GM23338 (cell line): ENCODE measurements at regions not wholly inside any gene's neighbourhood (a gene's known extent, or its start where the extent isn't known, plus 50 kb on each side); places are given as distances from the start of the nearest gene placed in this dataset.

Source experiments
- ATAC-seq: fragments of 200-7000 bp; cut with Tn5 transposase; 3 replicates; pipeline ENCODE4 v1.9.1; 2020
- DNase-seq: peaks from one replicate; pipeline ENCODE4 v3.0.0-alpha.2; 2015; ENCODE audit warnings: low spot score
- H2AFZ ChIP-seq: fragments of 200-600 bp; sonication (generic); 2 replicates; pipeline ENCODE4 v1.8.0; 2016; ENCODE audit warnings: antibody characterized with exemption, mild to moderate bottlenecking, moderate library complexity
- H3F3A ChIP-seq: fragments of 200-600 bp; sonication (generic); replicated peaks from 2 replicates; pipeline ENCODE4 v1.8.0; 2017; ENCODE audit warnings: antibody characterized with exemption, mixed run types, low read depth
- H3K27ac ChIP-seq: fragments of 200-600 bp; sonication (generic); 2 replicates; pipeline ENCODE4 v1.6.1; 2016; ENCODE audit warnings: low read depth
- H3K27me3 ChIP-seq: fragments of 200-600 bp; sonication (generic); 2 replicates; pipeline ENCODE4 v1.8.0; 2016; ENCODE audit warnings: mild to moderate bottlenecking, mixed run types, moderate library complexity; ENCODE audit not compliant: insufficient read depth
- H3K36me3 ChIP-seq: fragments of 200-600 bp; sonication (generic); 2 replicates; pipeline ENCODE4 v1.8.0; 2016; ENCODE audit warnings: mild to moderate bottlenecking; ENCODE audit not compliant: insufficient read depth
- H3K4me1 ChIP-seq: fragments of 200-600 bp; sonication (generic); 2 replicates; pipeline ENCODE4 v1.8.0; 2016; ENCODE audit warnings: mild to moderate bottlenecking, moderate library complexity; ENCODE audit not compliant: insufficient read depth
- H3K4me2 ChIP-seq: fragments of 200-600 bp; sonication (generic); 2 replicates; pipeline ENCODE4 v1.7.1; 2017; ENCODE audit warnings: mixed run types
- H3K4me3 ChIP-seq: fragments of 200-600 bp; sonication (generic); 2 replicates; pipeline ENCODE4 v1.6.1; 2016; ENCODE audit warnings: mixed run types
- H3K79me2 ChIP-seq: fragments of 200-600 bp; sonication (generic); replicated peaks from 2 replicates; pipeline ENCODE4 v1.8.0; 2017; ENCODE audit warnings: mild to moderate bottlenecking; ENCODE audit not compliant: insufficient read depth
- H3K9me2 ChIP-seq: fragments of 200-600 bp; sonication (generic); 2 replicates; pipeline ENCODE4 v1.8.0; 2017; ENCODE audit not compliant: insufficient read depth
- H4K20me1 ChIP-seq: fragments of 200-600 bp; sonication (generic); replicated peaks from 2 replicates; pipeline ENCODE4 v1.8.0; 2017; ENCODE audit warnings: mild to moderate bottlenecking; ENCODE audit not compliant: insufficient read depth
- H3K27ac Mint-ChIP-seq: 2 replicates; pipeline ENCODE4 v1.8.0; 2020; ENCODE audit warnings: inconsistent platforms, mild to moderate bottlenecking, moderate library complexity, mixed read lengths
- H3K27me3 Mint-ChIP-seq: 3 replicates; pipeline ENCODE4 v1.8.0; 2022; ENCODE audit warnings: low read depth, mild to moderate bottlenecking, moderate library complexity, mixed read lengths, inconsistent platforms; ENCODE audit not compliant: insufficient read depth, poor library complexity
- H3K36me3 Mint-ChIP-seq: 3 replicates; pipeline ENCODE4 v1.8.0; 2021; ENCODE audit warnings: low read depth, mild to moderate bottlenecking, inconsistent platforms, moderate library complexity, mixed read lengths
- H3K4me1 Mint-ChIP-seq: 3 replicates; pipeline ENCODE4 v1.8.0; 2020; ENCODE audit warnings: mild to moderate bottlenecking, inconsistent platforms, mixed read lengths
- H3K4me3 Mint-ChIP-seq: 3 replicates; pipeline ENCODE4 v1.8.0; 2021; ENCODE audit warnings: moderate library complexity, mild to moderate bottlenecking, inconsistent platforms, mixed read lengths
- H3K9me3 Mint-ChIP-seq: 3 replicates; pipeline ENCODE4 v1.8.0; 2020; ENCODE audit warnings: moderate library complexity, mild to moderate bottlenecking, inconsistent platforms, mixed read lengths
- EZH2 ChIP-seq: fragments of 200-600 bp; sonication (generic); IDR thresholded peaks from one replicate; pipeline ENCODE4 v1.8.0; 2017; ENCODE audit warnings: antibody characterized with exemption, mild to moderate bottlenecking, low read depth; ENCODE audit not compliant: unreplicated experiment
- EZH2phosphoT487 ChIP-seq: fragments of 200-600 bp; sonication (generic); IDR thresholded peaks from one replicate; pipeline ENCODE4 v1.8.1; 2018; ENCODE audit warnings: antibody characterized with exemption; ENCODE audit not compliant: unreplicated experiment
- JUNB ChIP-seq: IDR thresholded peaks from one replicate; pipeline ENCODE4 v1.6.1; 2016; ENCODE audit warnings: antibody characterized with exemption; ENCODE audit not compliant: unreplicated experiment
- NANOG ChIP-seq: IDR thresholded peaks from 2 replicates; pipeline ENCODE4 v1.6.1; 2016; ENCODE audit warnings: antibody characterized with exemption, borderline replicate concordance
- POLR2AphosphoS5 ChIP-seq: IDR thresholded peaks from 2 replicates; pipeline ENCODE4 v1.6.1; 2016; ENCODE audit warnings: antibody characterized with exemption, low read depth
- STAT1 ChIP-seq: IDR thresholded peaks from one replicate; pipeline ENCODE4 v1.6.1; 2016; ENCODE audit warnings: antibody characterized with exemption; ENCODE audit not compliant: unreplicated experiment
- ZNF114 ChIP-seq: fragments of 250-450 bp; sonication (Bioruptor Pico); IDR thresholded peaks from 2 replicates; pipeline ENCODE4 v1.5.0; 2020; ENCODE audit warnings: mild to moderate bottlenecking, moderate library complexity
- ZNF331 ChIP-seq: fragments of 250-450 bp; sonication (Bioruptor Pico); IDR thresholded peaks from 2 replicates; pipeline ENCODE4 v1.5.0; 2020; ENCODE audit warnings: low read depth, mild to moderate bottlenecking, moderate library complexity
- TF ChIP-seq, protein P1 (sequence below): IDR thresholded peaks from one replicate; pipeline ENCODE4 v1.6.1; 2018; ENCODE audit warnings: antibody characterized with exemption; ENCODE audit not compliant: unreplicated experiment
- TF ChIP-seq, protein P2 (sequence below): fragments of 250-450 bp; sonication (Bioruptor Pico); IDR thresholded peaks from 2 replicates; pipeline ENCODE4 v1.5.0; 2020; ENCODE audit warnings: mild to moderate bottlenecking, moderate library complexity
- TF ChIP-seq, protein P3 (sequence below): IDR thresholded peaks from 2 replicates; pipeline ENCODE4 v1.6.1; 2016; ENCODE audit warnings: antibody characterized with exemption
- TF ChIP-seq, protein P4 (sequence below), 2 experiments: fragments of 200-600 bp in 1 of 2; sonication (generic) in 1 of 2; conservative IDR thresholded peaks; 2 replicates each; pipeline versions ENCODE4 v1.5.1 to v1.6.1; 2016 to 2017; ENCODE audit warnings: antibody characterized with exemption in 2 of 2, low read depth in 2 of 2, mild to moderate bottlenecking in 2 of 2, moderate library complexity in 1 of 2

DNA sequence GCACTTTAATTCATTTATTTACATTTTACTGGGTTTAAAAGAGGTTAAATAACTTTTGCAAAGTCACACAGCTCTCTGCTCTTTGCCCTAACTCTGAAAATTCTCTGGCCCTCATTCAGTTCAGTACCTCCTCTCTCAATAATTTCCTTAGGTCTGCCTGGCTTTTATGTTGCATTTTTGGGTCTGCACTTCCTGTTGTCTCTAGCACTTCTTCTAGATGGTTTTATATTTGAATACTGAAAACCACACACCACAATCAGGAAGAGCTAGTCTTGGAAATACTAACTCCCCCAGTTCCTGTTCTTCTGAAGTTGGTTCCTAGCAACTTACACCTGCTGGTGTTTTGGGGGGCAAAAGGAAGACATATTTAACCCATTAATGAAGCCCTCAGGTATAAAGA, 577.9 kb downstream of the HS3ST4 start:
- H3K9me3 Mint-ChIP-seq, result peaks cover 50% of the 10 kb centered on the region

More for the DNA sequence above, 577.9 kb downstream of the HS3ST4 start:
- TF ChIP-seq POLR2AphosphoS5 (no peak), EZH2phosphoT487 (no peak), NANOG (no peak), STAT1 (no peak), JUNB (no peak), ZNF331 (no peak), EZH2 (no peak), ZNF114 (CRISPR knock-in tag) (no peak)
- TF ChIP-seq, protein P1, sequence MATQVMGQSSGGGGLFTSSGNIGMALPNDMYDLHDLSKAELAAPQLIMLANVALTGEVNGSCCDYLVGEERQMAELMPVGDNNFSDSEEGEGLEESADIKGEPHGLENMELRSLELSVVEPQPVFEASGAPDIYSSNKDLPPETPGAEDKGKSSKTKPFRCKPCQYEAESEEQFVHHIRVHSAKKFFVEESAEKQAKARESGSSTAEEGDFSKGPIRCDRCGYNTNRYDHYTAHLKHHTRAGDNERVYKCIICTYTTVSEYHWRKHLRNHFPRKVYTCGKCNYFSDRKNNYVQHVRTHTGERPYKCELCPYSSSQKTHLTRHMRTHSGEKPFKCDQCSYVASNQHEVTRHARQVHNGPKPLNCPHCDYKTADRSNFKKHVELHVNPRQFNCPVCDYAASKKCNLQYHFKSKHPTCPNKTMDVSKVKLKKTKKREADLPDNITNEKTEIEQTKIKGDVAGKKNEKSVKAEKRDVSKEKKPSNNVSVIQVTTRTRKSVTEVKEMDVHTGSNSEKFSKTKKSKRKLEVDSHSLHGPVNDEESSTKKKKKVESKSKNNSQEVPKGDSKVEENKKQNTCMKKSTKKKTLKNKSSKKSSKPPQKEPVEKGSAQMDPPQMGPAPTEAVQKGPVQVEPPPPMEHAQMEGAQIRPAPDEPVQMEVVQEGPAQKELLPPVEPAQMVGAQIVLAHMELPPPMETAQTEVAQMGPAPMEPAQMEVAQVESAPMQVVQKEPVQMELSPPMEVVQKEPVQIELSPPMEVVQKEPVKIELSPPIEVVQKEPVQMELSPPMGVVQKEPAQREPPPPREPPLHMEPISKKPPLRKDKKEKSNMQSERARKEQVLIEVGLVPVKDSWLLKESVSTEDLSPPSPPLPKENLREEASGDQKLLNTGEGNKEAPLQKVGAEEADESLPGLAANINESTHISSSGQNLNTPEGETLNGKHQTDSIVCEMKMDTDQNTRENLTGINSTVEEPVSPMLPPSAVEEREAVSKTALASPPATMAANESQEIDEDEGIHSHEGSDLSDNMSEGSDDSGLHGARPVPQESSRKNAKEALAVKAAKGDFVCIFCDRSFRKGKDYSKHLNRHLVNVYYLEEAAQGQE, result no peak
- TF ChIP-seq, protein P2, sequence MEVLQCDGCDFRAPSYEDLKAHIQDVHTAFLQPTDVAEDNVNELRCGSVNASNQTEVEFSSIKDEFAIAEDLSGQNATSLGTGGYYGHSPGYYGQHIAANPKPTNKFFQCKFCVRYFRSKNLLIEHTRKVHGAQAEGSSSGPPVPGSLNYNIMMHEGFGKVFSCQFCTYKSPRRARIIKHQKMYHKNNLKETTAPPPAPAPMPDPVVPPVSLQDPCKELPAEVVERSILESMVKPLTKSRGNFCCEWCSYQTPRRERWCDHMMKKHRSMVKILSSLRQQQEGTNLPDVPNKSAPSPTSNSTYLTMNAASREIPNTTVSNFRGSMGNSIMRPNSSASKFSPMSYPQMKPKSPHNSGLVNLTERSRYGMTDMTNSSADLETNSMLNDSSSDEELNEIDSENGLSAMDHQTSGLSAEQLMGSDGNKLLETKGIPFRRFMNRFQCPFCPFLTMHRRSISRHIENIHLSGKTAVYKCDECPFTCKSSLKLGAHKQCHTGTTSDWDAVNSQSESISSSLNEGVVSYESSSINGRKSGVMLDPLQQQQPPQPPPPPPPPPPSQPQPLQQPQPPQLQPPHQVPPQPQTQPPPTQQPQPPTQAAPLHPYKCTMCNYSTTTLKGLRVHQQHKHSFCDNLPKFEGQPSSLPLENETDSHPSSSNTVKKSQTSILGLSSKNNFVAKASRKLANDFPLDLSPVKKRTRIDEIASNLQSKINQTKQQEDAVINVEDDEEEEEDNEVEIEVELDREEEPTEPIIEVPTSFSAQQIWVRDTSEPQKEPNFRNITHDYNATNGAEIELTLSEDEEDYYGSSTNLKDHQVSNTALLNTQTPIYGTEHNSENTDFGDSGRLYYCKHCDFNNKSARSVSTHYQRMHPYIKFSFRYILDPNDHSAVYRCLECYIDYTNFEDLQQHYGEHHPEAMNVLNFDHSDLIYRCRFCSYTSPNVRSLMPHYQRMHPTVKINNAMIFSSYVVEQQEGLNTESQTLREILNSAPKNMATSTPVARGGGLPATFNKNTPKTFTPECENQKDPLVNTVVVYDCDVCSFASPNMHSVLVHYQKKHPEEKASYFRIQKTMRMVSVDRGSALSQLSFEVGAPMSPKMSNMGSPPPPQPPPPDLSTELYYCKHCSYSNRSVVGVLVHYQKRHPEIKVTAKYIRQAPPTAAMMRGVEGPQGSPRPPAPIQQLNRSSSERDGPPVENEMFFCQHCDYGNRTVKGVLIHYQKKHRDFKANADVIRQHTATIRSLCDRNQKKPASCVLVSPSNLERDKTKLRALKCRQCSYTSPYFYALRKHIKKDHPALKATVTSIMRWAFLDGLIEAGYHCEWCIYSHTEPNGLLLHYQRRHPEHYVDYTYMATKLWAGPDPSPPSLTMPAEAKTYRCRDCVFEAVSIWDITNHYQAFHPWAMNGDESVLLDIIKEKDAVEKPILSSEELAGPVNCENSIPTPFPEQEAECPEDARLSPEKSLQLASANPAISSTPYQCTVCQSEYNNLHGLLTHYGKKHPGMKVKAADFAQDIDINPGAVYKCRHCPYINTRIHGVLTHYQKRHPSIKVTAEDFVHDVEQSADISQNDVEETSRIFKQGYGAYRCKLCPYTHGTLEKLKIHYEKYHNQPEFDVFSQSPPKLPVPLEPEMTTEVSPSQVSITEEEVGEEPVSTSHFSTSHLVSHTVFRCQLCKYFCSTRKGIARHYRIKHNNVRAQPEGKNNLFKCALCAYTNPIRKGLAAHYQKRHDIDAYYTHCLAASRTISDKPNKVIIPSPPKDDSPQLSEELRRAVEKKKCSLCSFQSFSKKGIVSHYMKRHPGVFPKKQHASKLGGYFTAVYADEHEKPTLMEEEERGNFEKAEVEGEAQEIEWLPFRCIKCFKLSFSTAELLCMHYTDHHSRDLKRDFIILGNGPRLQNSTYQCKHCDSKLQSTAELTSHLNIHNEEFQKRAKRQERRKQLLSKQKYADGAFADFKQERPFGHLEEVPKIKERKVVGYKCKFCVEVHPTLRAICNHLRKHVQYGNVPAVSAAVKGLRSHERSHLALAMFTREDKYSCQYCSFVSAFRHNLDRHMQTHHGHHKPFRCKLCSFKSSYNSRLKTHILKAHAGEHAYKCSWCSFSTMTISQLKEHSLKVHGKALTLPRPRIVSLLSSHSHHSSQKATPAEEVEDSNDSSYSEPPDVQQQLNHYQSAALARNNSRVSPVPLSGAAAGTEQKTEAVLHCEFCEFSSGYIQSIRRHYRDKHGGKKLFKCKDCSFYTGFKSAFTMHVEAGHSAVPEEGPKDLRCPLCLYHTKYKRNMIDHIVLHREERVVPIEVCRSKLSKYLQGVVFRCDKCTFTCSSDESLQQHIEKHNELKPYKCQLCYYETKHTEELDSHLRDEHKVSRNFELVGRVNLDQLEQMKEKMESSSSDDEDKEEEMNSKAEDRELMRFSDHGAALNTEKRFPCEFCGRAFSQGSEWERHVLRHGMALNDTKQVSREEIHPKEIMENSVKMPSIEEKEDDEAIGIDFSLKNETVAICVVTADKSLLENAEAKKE (CRISPR knock-in tag), result no peak
- TF ChIP-seq, protein P3, sequence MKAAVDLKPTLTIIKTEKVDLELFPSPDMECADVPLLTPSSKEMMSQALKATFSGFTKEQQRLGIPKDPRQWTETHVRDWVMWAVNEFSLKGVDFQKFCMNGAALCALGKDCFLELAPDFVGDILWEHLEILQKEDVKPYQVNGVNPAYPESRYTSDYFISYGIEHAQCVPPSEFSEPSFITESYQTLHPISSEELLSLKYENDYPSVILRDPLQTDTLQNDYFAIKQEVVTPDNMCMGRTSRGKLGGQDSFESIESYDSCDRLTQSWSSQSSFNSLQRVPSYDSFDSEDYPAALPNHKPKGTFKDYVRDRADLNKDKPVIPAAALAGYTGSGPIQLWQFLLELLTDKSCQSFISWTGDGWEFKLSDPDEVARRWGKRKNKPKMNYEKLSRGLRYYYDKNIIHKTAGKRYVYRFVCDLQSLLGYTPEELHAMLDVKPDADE, result no peak
- TF ChIP-seq, protein P4, sequence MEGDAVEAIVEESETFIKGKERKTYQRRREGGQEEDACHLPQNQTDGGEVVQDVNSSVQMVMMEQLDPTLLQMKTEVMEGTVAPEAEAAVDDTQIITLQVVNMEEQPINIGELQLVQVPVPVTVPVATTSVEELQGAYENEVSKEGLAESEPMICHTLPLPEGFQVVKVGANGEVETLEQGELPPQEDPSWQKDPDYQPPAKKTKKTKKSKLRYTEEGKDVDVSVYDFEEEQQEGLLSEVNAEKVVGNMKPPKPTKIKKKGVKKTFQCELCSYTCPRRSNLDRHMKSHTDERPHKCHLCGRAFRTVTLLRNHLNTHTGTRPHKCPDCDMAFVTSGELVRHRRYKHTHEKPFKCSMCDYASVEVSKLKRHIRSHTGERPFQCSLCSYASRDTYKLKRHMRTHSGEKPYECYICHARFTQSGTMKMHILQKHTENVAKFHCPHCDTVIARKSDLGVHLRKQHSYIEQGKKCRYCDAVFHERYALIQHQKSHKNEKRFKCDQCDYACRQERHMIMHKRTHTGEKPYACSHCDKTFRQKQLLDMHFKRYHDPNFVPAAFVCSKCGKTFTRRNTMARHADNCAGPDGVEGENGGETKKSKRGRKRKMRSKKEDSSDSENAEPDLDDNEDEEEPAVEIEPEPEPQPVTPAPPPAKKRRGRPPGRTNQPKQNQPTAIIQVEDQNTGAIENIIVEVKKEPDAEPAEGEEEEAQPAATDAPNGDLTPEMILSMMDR (conservative IDR thresholded peaks at IDR 0.05; ENCODE audit: low read depth in 2 of 2), result no peak
- no peaks in the 10 kb centered on the region; the same call in 1 of the 2 replicates for H3K36me3 ChIP-seq
- H3F3A ChIP-seq, result no peaks in the 10 kb centered on the region
- H3K27me3 ChIP-seq, result no peaks in the 10 kb centered on the region
- H3K4me2 ChIP-seq, result no peak overlapping the region
- no peaks in the 10 kb centered on the region for H3K79me2 ChIP-seq
- no peaks in the 10 kb centered on the region for H3K27me3 Mint-ChIP-seq
- no peak overlapping the region for H3K4me3 ChIP-seq
- H2AFZ ChIP-seq, result no peak overlapping the region
- H3K9me2 ChIP-seq, result peaks cover 5% of the 10 kb centered on the region; the same call in 1 of the 2 replicates
- H4K20me1 ChIP-seq, result no peaks in the 10 kb centered on the region
- H3K4me3 Mint-ChIP-seq, result no peak overlapping the region
- H3K36me3 Mint-ChIP-seq, result peaks cover 4% of the 10 kb centered on the region; the same call in 1 of the 3 replicates
- no peak overlapping the region for H3K27ac Mint-ChIP-seq
- H3K4me1 ChIP-seq, result no peaks in the 10 kb centered on the region
- no peaks in the 10 kb centered on the region for H3K4me1 Mint-ChIP-seq
- no peak overlapping the region for H3K27ac ChIP-seq
- DNase-seq, result no peak
- no peak for ATAC-seq
